NCI-H1417 treated with DMSO at 0.1 percent for 48 hours (cell line): ENCODE measurements at regions not wholly inside any gene's neighbourhood (a gene's known extent, or its start where the extent isn't known, plus 50 kb on each side); places are given as distances from the start of the nearest gene placed in this dataset.

Experiments
- DNase-seq: peaks from one replicate; lab custom pipeline; 2025; lab: John Stamatoyannopoulos, UW

DNA sequence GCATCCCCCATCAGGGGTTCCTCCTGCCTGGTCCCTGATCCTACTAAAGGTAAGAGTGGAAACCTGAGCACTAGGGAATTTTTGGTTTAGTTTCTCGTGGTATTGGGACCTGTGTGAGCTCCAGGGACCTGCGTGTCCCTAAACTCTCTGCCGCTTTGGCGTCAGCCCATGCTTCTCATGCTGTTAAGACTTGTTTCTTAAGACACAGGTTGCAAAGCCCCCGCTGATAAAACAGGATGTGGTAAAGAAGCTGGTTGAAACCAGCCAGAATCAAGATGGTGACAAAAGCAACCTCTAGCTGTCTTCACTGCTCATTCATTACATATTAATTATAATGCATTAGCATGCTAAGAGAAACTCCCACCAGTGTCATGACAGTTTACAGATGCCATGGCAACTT is 64.6 kb downstream of the LYZL4 start:
- no peak for DNase-seq

DNA sequence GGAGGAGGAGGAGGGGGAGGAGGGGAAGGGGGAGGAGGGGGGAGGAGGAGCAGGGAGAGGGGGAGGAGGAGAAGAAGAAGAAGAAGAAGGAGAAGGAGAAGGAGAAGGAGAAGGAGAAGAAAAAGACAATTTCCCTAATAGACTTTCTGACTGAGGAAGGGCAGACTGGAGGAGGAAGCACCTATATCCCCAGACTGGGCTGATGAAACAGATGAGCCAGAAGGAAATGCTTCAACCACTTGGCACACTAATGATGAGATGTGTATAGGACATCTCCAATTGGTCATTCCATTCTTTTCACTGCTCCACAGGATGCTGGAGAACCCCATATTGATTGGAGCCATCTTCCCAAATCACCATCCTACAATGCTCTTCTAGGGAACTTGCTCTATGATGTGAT is 69.9 kb downstream of the LYZL4 start:
- no peak for DNase-seq

DNA sequence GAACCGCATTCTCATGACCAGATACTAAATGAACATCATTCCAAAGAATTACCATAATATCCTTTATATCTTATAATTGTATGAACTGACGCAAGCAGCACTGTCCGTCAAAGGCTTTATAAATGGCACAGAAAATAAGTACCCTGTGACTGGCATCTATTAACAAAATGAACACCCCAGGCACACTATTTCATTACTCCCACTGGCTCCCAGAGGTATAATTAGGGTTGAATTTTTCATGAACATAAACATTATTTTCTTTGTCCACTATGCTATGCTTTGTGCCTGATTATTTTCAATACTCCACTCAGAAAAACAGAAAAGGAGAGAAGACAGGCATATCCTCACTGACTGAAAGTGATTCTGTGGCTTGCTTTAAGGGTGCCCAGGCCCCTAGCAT is 71.1 kb downstream of the LYZL4 start:
- DNase-seq, result peak; percentile 41

GRCh38 chr3:42336103-42336502 is 70.1 kb upstream of the CCK start:
- DNase-seq, result no peak

DNA sequence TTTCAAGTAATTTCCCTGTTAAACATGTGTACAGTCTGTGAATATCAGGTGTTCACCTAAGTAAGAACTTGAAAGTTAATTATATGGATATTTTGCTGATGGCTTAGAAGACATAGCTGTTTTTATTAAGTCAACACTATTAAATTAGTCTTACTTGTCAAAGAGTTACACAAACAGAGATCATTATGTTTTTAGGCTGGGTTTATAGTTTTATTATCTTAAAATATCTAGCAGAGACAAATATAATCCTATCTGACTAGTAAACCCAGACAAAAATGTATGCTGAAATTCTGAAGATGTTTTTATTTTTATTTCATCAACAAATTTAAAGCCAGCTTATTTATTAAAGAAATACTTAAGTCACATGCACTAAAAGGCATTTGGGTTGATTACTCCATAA is 51.2 kb upstream of the CCK start:
- DNase-seq, result no peak
